HepG2 (cell line): ENCODE measurements at regions not wholly inside any gene's neighbourhood (a gene's known extent, or its start where the extent isn't known, plus 50 kb on each side); places are given as distances from the start of the nearest gene placed in this dataset.
A peak's percentile ranks its signal among the peaks of the same experiment; 100 is the strongest.

Experiments
- ARID2 ChIP-seq: sonication (generic); formaldehyde crosslinking; IDR thresholded peaks from 2 replicates; pipeline ENCODE4 v1.8.1; 2022; ENCODE audit warnings: mild to moderate bottlenecking, missing genetic modification reagents, borderline replicate concordance
- ARNT2 ChIP-seq: sonication (generic); formaldehyde crosslinking; IDR thresholded peaks from 2 replicates; pipeline ENCODE4 v1.8.0; 2022; ENCODE audit warnings: mild to moderate bottlenecking, low read depth, missing genetic modification reagents, moderate library complexity
- CBX1 ChIP-seq: IDR thresholded peaks from one replicate; pipeline ENCODE4 v1.6.1; 2016; ENCODE audit warnings: antibody characterized with exemption, low read depth
- DNMT3B ChIP-seq: conservative IDR thresholded peaks from 2 replicates; pipeline ENCODE4 v1.6.1; 2016; ENCODE audit warnings: missing biosample characterization, control low read depth
- DPF2 ChIP-seq: sonication (generic); formaldehyde crosslinking; IDR thresholded peaks from 2 replicates; pipeline ENCODE4 v1.4.0; 2020; ENCODE audit warnings: mild to moderate bottlenecking, low read depth, missing genetic modification reagents, borderline replicate concordance
- ELF1 ChIP-seq: sonication (generic); formaldehyde crosslinking; IDR thresholded peaks from 2 replicates; pipeline ENCODE4 v1.4.0; 2020; ENCODE audit warnings: missing genetic modification reagents
- HHEX ChIP-seq: IDR thresholded peaks from 2 replicates; pipeline ENCODE4 v1.6.1; 2016; ENCODE audit warnings: control low read depth
- HNF4A ChIP-seq: sonication (generic); formaldehyde crosslinking; IDR thresholded peaks from 2 replicates; pipeline ENCODE4 v1.4.0; 2020; ENCODE audit warnings: missing genetic modification reagents
- LRRFIP1 ChIP-seq: sonication (generic); formaldehyde crosslinking; conservative IDR thresholded peaks from 2 replicates; pipeline ENCODE4 v1.4.0; 2020; ENCODE audit warnings: missing genetic modification reagents
- MEF2D ChIP-seq: sonication (generic); formaldehyde crosslinking; IDR thresholded peaks from 2 replicates; pipeline ENCODE4 v1.5.1; 2020; ENCODE audit warnings: mild to moderate bottlenecking, missing genetic modification reagents
- NCOR1 ChIP-seq: fragments of 200-600 bp; sonication (generic); IDR thresholded peaks from 2 replicates; pipeline ENCODE4 v1.7.0; 2017; ENCODE audit warnings: antibody characterized with exemption, low read length, borderline replicate concordance
- NR2C2 ChIP-seq: sonication (generic); formaldehyde crosslinking; IDR thresholded peaks from 2 replicates; pipeline ENCODE4 v1.4.0; 2020; ENCODE audit warnings: missing genetic modification reagents, mild to moderate bottlenecking, moderate library complexity, borderline replicate concordance
- SMC3 ChIP-seq: IDR thresholded peaks from 2 replicates; pipeline ENCODE4 v1.6.1; 2011; ENCODE audit warnings: low read length, improper control_type of control experiment
- SOX6 ChIP-seq, 2 experiments: fragments of 450-650 bp in 1 of 2; sonication (generic) in 1 of 2; formaldehyde crosslinking in 1 of 2; IDR thresholded peaks; 2 replicates each; pipeline versions ENCODE4 v1.4.0 to v1.6.1; 2017 to 2020; ENCODE audit warnings: antibody characterized with exemption in 1 of 2, mild to moderate bottlenecking in 1 of 2, missing genetic modification reagents in 1 of 2
- STAG1 ChIP-seq: sonication (generic); formaldehyde crosslinking; IDR thresholded peaks from 2 replicates; pipeline ENCODE4 v1.4.0; 2020; ENCODE audit warnings: missing genetic modification reagents
- TBX2 ChIP-seq: sonication (generic); formaldehyde crosslinking; IDR thresholded peaks from 2 replicates; pipeline ENCODE4 v1.5.0; 2020; ENCODE audit warnings: missing genetic modification reagents, mild to moderate bottlenecking, borderline replicate concordance
- THAP11 ChIP-seq: IDR thresholded peaks from 2 replicates; pipeline ENCODE4 v1.6.1; 2016; ENCODE audit warnings: missing biosample characterization, missing genetic modification reagents
- TRIM24 ChIP-seq: sonication (generic); formaldehyde crosslinking; IDR thresholded peaks from 2 replicates; pipeline ENCODE4 v1.8.0; 2022; ENCODE audit warnings: mild to moderate bottlenecking, missing genetic modification reagents
- ZC3H4 ChIP-seq: sonication (generic); formaldehyde crosslinking; IDR thresholded peaks from 2 replicates; pipeline ENCODE4 v1.4.0; 2020; ENCODE audit warnings: missing genetic modification reagents, borderline replicate concordance
- ZMYM4 ChIP-seq: sonication (generic); formaldehyde crosslinking; IDR thresholded peaks from 2 replicates; pipeline ENCODE4 v1.8.1; 2023; ENCODE audit warnings: mild to moderate bottlenecking, missing genetic modification reagents
- ZNF12 ChIP-seq: sonication (generic); formaldehyde crosslinking; IDR thresholded peaks from 2 replicates; pipeline ENCODE4 v1.5.0; 2020; ENCODE audit warnings: missing genetic modification reagents
- ZNF136 ChIP-seq: sonication (generic); formaldehyde crosslinking; IDR thresholded peaks from 2 replicates; pipeline ENCODE4 v1.8.1; 2022; ENCODE audit warnings: low read depth, mild to moderate bottlenecking, moderate library complexity, missing genetic modification reagents
- ZNF260 ChIP-seq: sonication (generic); formaldehyde crosslinking; IDR thresholded peaks from 2 replicates; pipeline ENCODE4 v1.4.0; 2020; ENCODE audit warnings: missing genetic modification reagents, low read depth, mild to moderate bottlenecking, borderline replicate concordance
- ZSCAN25 ChIP-seq: sonication (generic); formaldehyde crosslinking; IDR thresholded peaks from 2 replicates; pipeline ENCODE4 v1.8.0; 2022; ENCODE audit warnings: mild to moderate bottlenecking, missing genetic modification reagents
- TF ChIP-seq, protein P1 (sequence below): sonication (generic); formaldehyde crosslinking; IDR thresholded peaks from 2 replicates; pipeline ENCODE4 v1.4.0; 2020; ENCODE audit warnings: missing genetic modification reagents, mild to moderate bottlenecking, borderline replicate concordance

DNA sequence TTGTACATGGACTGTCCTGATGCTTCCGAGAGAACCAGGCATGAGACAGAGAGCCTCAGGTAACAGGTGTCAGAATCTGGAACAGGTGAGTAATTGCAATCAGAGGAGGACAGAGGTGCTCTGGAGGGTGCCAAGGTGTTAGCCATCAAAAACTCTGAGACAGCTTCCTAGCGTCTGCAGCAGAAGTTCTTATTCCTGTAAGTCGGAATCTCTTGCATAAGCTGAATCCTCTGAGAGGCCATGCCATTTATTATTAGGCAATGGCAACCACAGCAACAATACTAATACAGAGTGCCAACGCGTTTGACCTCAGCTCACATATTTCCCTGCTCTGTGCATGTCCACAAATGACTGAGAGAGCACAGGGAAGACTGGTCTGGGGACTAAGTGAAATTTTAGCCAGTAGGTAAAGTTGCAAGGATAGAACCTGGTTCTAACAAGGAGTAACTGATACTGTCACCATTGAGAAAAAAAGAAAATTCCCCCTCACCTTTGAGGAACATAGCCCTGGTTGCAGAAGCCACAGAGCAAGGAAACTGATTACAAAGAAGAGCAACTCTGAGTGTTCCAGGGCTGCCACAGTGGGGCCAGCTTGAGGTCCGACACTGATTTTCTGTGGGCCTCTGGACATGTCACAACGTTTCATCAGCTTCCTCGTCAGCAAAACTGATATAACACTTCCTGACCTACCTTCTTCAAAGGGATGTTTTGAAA, 55.1 kb upstream of the ACSL3 start (continued):
- TF ChIP-seq TRIM24 (CRISPR knock-in tag) (no peak), STAG1 (CRISPR knock-in tag) (peak; percentile 23; the same call in 1 of the 2 replicates), TBX2 (CRISPR knock-in tag) (peak; percentile 62; the same call in 1 of the 2 replicates), MEF2D (CRISPR knock-in tag) (peak; percentile 45; the same call in 1 of the 2 replicates), LRRFIP1 (CRISPR knock-in tag) (0 out of 2 replicates have a peak, but pooled peaks have one; percentile 57), DPF2 (CRISPR knock-in tag) (peak; percentile 48; the same call in 1 of the 2 replicates), NCOR1 (peak; percentile 2; the same call in 1 of the 2 replicates), ELF1 (CRISPR knock-in tag) (0 out of 2 replicates have a peak, but pooled peaks have one; percentile 35), ZC3H4 (peak; percentile 35; the same call in 1 of the 2 replicates), THAP11 (peak; percentile 69), HHEX (CRISPR knock-in tag) (peak; percentile 10; the same call in 1 of the 2 replicates), ARID2 (CRISPR knock-in tag) (peak; percentile 83; the same call in 1 of the 2 replicates), ZNF260 (CRISPR knock-in tag) (no peak), SMC3 (peak; percentile 33), ZMYM4 (peak; percentile 49; the same call in 1 of the 2 replicates), SOX6 (IDR thresholded peaks at IDR 0.05) (no peak), SOX6 (CRISPR knock-in tag; IDR thresholded peaks at IDR 0.05) (peak; percentile 79), DNMT3B (no peak; the same call in 1 of the 2 replicates), ZSCAN25 (CRISPR knock-in tag) (peak; percentile 30; the same call in 1 of the 2 replicates), ZNF12 (CRISPR knock-in tag) (peak; percentile 28; the same call in 1 of the 2 replicates), ZNF136 (CRISPR knock-in tag) (peak; percentile 62; the same call in 1 of the 2 replicates), HNF4A (CRISPR knock-in tag) (peak; percentile 35; the same call in 1 of the 2 replicates), ARNT2 (CRISPR knock-in tag) (peak; percentile 67), NR2C2 (CRISPR knock-in tag) (peak; percentile 33), CBX1 (no peak)
- TF ChIP-seq, protein P1, sequence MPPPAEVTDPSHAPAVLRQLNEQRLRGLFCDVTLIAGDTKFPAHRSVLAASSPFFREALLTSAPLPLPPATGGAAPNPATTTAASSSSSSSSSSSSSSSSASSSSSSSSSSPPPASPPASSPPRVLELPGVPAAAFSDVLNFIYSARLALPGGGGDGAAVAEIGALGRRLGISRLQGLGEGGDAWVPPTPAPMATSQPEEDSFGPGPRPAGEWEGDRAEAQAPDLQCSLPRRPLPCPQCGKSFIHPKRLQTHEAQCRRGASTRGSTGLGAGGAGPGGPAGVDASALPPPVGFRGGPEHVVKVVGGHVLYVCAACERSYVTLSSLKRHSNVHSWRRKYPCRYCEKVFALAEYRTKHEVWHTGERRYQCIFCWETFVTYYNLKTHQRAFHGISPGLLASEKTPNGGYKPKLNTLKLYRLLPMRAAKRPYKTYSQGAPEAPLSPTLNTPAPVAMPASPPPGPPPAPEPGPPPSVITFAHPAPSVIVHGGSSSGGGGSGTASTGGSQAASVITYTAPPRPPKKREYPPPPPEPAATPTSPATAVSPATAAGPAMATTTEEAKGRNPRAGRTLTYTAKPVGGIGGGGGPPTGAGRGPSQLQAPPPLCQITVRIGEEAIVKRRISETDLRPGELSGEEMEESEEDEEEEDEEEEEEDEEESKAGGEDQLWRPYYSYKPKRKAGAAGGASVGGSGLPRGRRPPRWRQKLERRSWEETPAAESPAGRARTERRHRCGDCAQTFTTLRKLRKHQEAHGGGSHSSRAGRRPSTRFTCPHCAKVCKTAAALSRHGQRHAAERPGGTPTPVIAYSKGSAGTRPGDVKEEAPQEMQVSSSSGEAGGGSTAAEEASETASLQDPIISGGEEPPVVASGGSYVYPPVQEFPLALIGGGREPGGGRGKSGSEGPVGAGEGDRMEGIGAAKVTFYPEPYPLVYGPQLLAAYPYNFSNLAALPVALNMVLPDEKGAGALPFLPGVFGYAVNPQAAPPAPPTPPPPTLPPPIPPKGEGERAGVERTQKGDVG = no peak
